H1 (cell line): ENCODE measurements at regions not wholly inside any gene's neighbourhood (a gene's known extent, or its start where the extent isn't known, plus 50 kb on each side); places are given as distances from the start of the nearest gene placed in this dataset.

Source experiments
- CTCF ChIA-PET: fragments of 300-600 bp; sonication (Branson Sonifier 250); formaldehyde crosslinking; loops from one replicate; lab custom pipeline; 2021; ENCODE audit not compliant: partially characterized antibody; lab: Charles Lee
- POLR2A ChIA-PET: fragments of 300-600 bp; sonication (Branson Sonifier 250); formaldehyde crosslinking; loops from one replicate; lab custom pipeline; 2021; ENCODE audit warnings: inconsistent platforms; ENCODE audit not compliant: partially characterized antibody; lab: Charles Lee
- DNase-seq, 2 experiments: peaks; one replicate each; pipeline versions ENCODE4 v3.0.0 to v3.0.0-alpha.2; 2010 to 2022; ENCODE audit warnings: low spot score in 2 of 2, low read depth in 1 of 2, mixed read lengths in 1 of 2
- FAIRE-seq: peaks from 2 replicates; lab custom pipeline; 2011; peaks lifted over from hg19 to GRCh38; lab: Jason Lieb, UNC
- H2AFZ ChIP-seq: 2 replicates; pipeline ENCODE4 v1.8.1; 2012; ENCODE audit warnings: low read length, inconsistent platforms
- H2AK5ac ChIP-seq: 2 replicates; pipeline ENCODE4 v1.6.1; 2013; ENCODE audit warnings: low read depth, low read length
- H2BK120ac ChIP-seq: replicated peaks from 2 replicates; pipeline ENCODE3; 2013; ENCODE audit warnings: low read depth, low read length, inconsistent platforms
- H2BK12ac ChIP-seq: 2 replicates; pipeline ENCODE4 v1.6.1; 2013; ENCODE audit warnings: low read depth, low read length
- H2BK15ac ChIP-seq: 2 replicates; pipeline ENCODE4 v1.6.1; 2013; ENCODE audit warnings: low read length
- H2BK20ac ChIP-seq: 2 replicates; pipeline ENCODE4 v1.6.1; 2013; ENCODE audit warnings: low read length
- H2BK5ac ChIP-seq: 2 replicates; pipeline ENCODE4 v1.6.1; 2013; ENCODE audit warnings: low read depth, low read length
- H3K14ac ChIP-seq: 2 replicates; pipeline ENCODE4 v1.6.1; 2013; ENCODE audit warnings: inconsistent platforms; ENCODE audit not compliant: insufficient read length
- H3K18ac ChIP-seq: 2 replicates; pipeline ENCODE4 v1.6.1; 2013; ENCODE audit warnings: low read length; ENCODE audit errors: extremely low read depth
- H3K23ac ChIP-seq: 2 replicates; pipeline ENCODE4 v1.6.1; 2013; ENCODE audit warnings: inconsistent platforms; ENCODE audit not compliant: insufficient read length
- H3K23me2 ChIP-seq: 2 replicates; pipeline ENCODE4 v1.6.1; 2013; ENCODE audit warnings: low read depth, low read length
- H3K27ac ChIP-seq: 2 replicates; pipeline ENCODE4 v1.6.1; 2011; ENCODE audit warnings: low read depth, low read length, inconsistent platforms
- H3K27me3 ChIP-seq, 4 experiments: replicated peaks in 1 of 4; 1 replicate in 1 of 4; 2 replicates in 3 of 4; pipeline versions ENCODE4 v1.6.1 to v1.8.1; 2011 to 2013; ENCODE audit warnings: low read length in 3 of 4, mild to moderate bottlenecking in 3 of 4, inconsistent platforms in 2 of 4, mixed read lengths in 2 of 4, moderate library complexity in 1 of 4; ENCODE audit not compliant: control insufficient read depth in 3 of 4, insufficient read depth in 3 of 4; ENCODE audit errors: extremely low read depth in 1 of 4
- H3K36me3 ChIP-seq, 4 experiments: 2 replicates each; pipeline versions ENCODE4 v1.6.1 to v1.8.1; 2011 to 2013; ENCODE audit warnings: mild to moderate bottlenecking in 4 of 4, low read length in 3 of 4, moderate library complexity in 2 of 4, control low read depth in 1 of 4, inconsistent platforms in 1 of 4; ENCODE audit not compliant: insufficient read depth in 4 of 4, control insufficient read depth in 2 of 4
- H3K4ac ChIP-seq: replicated peaks from 2 replicates; pipeline ENCODE3; 2013; ENCODE audit warnings: low read length, low read depth, mixed read lengths, inconsistent platforms; ENCODE audit not compliant: insufficient read length
- H3K4me1 ChIP-seq, 4 experiments: replicated peaks in 1 of 4; 1 replicate in 1 of 4; 2 replicates in 3 of 4; pipeline versions ENCODE4 v1.6.1 to v1.8.1; 2011 to 2013; ENCODE audit warnings: low read length in 3 of 4, inconsistent platforms in 2 of 4, mixed read lengths in 1 of 4; ENCODE audit not compliant: insufficient read depth in 4 of 4, control insufficient read depth in 3 of 4
- H3K4me2 ChIP-seq, 2 experiments: 2 replicates each; pipeline versions ENCODE4 v1.6.1 to v1.8.1; 2011 to 2013; ENCODE audit warnings: low read depth in 2 of 2, low read length in 2 of 2, control low read depth in 1 of 2, inconsistent platforms in 1 of 2, mild to moderate bottlenecking in 1 of 2; ENCODE audit not compliant: insufficient read depth in 1 of 2
- H3K4me3 ChIP-seq, 4 experiments: fragments of 200-600, 300-600 bp in 1 of 4; sonication (generic), shearing (Covaris generic), sonication (Bioruptor Twin) in 1 of 4; 2 replicates each; pipeline versions ENCODE4 v1.5.1 to v1.8.1; 2011 to 2016; ENCODE audit warnings: low read length in 4 of 4, low read depth in 3 of 4, control low read depth in 2 of 4, inconsistent platforms in 2 of 4, mild to moderate bottlenecking in 2 of 4, mixed read lengths in 1 of 4, moderate library complexity in 1 of 4; ENCODE audit not compliant: insufficient read depth in 2 of 4; ENCODE audit errors: extremely low read depth in 1 of 4
- H3K56ac ChIP-seq: replicated peaks from 2 replicates; pipeline ENCODE3; 2013; ENCODE audit warnings: low read depth, mild to moderate bottlenecking, mixed read lengths, low read length, inconsistent platforms; ENCODE audit not compliant: insufficient read length
- H3K79me1 ChIP-seq: 2 replicates; pipeline ENCODE4 v1.6.1; 2013; ENCODE audit warnings: low read depth, low read length, control low read depth
- H3K79me2 ChIP-seq, 2 experiments: 2 replicates each; pipeline versions ENCODE4 v1.6.1 to v1.8.1; 2012 to 2013; ENCODE audit warnings: low read length in 2 of 2, mild to moderate bottlenecking in 2 of 2, inconsistent platforms in 1 of 2; ENCODE audit not compliant: insufficient read depth in 2 of 2, control insufficient read depth in 1 of 2
- H3K9ac ChIP-seq, 4 experiments: replicated peaks in 1 of 4; 1 replicate in 1 of 4; 2 replicates in 3 of 4; pipeline versions ENCODE4 v1.6.1 to v1.8.1; 2011 to 2013; ENCODE audit warnings: low read depth in 3 of 4, low read length in 3 of 4, control low read depth in 2 of 4, mild to moderate bottlenecking in 2 of 4, moderate library complexity in 2 of 4, inconsistent platforms in 1 of 4; ENCODE audit errors: extremely low read depth in 1 of 4
- H3K9me3 ChIP-seq, 2 experiments: 2 replicates each; pipeline versions ENCODE4 v1.6.1 to v1.8.1; 2012 to 2013; ENCODE audit warnings: mild to moderate bottlenecking in 2 of 2, moderate library complexity in 2 of 2, control low read depth in 1 of 2, inconsistent platforms in 1 of 2, low read depth in 1 of 2, low read length in 1 of 2, mixed read lengths in 1 of 2; ENCODE audit not compliant: insufficient read depth in 2 of 2
- H4K20me1 ChIP-seq, 2 experiments: replicated peaks in 1 of 2; 2 replicates each; pipeline versions ENCODE3 to v1.8.1; 2011 to 2013; ENCODE audit warnings: inconsistent platforms in 2 of 2, low read length in 2 of 2, mild to moderate bottlenecking in 1 of 2; ENCODE audit not compliant: insufficient read depth in 2 of 2, control insufficient read depth in 1 of 2
- H4K5ac ChIP-seq: 2 replicates; pipeline ENCODE4 v1.6.1; 2013; ENCODE audit warnings: low read length, low read depth, mixed read lengths, inconsistent platforms; ENCODE audit not compliant: insufficient read length
- H4K8ac ChIP-seq: 2 replicates; pipeline ENCODE4 v1.8.0; 2013; ENCODE audit warnings: mild to moderate bottlenecking, moderate library complexity, low read length, inconsistent platforms; ENCODE audit not compliant: insufficient read depth; ENCODE audit errors: extremely low read depth
- H4K91ac ChIP-seq: replicated peaks from 2 replicates; pipeline ENCODE3; 2013; ENCODE audit warnings: low read length, mixed read lengths, inconsistent platforms; ENCODE audit not compliant: insufficient read length
- CHD2 ChIP-seq: IDR thresholded peaks from 2 replicates; pipeline ENCODE4 v1.6.1; 2012; ENCODE audit warnings: low read length, improper control_type of control experiment
- CREB1 ChIP-seq: IDR thresholded peaks from 2 replicates; pipeline ENCODE4 v1.6.1; 2012; ENCODE audit warnings: inconsistent platforms
- CTBP2 ChIP-seq: IDR thresholded peaks from 2 replicates; pipeline ENCODE4 v1.7.0; 2011; ENCODE audit warnings: borderline replicate concordance, mild to moderate bottlenecking, moderate library complexity, mixed read lengths, low read length; ENCODE audit not compliant: insufficient read depth, insufficient read length
- EGR1 ChIP-seq: IDR thresholded peaks from 2 replicates; pipeline ENCODE4 v1.6.1; 2011; ENCODE audit warnings: low read depth, low read length, borderline replicate concordance
- HDAC6 ChIP-seq: IDR thresholded peaks from one replicate; pipeline ENCODE4 v1.7.1; 2012; ENCODE audit warnings: low read depth, mild to moderate bottlenecking, inconsistent platforms, low read length, moderate library complexity
- KDM4A ChIP-seq: IDR thresholded peaks from one replicate; pipeline ENCODE4 v1.7.1; 2012; ENCODE audit warnings: low read depth, mild to moderate bottlenecking, moderate library complexity, low read length, inconsistent platforms; ENCODE audit not compliant: severe bottlenecking
- NANOG ChIP-seq: IDR thresholded peaks from 2 replicates; pipeline ENCODE4 v1.6.1; 2011; ENCODE audit warnings: low read length, low read depth, mild to moderate bottlenecking, inconsistent platforms; ENCODE audit not compliant: insufficient read depth, poor library complexity, severe bottlenecking
- POLR2AphosphoS5 ChIP-seq: IDR thresholded peaks from 2 replicates; pipeline ENCODE4 v1.6.1; 2011; ENCODE audit warnings: low read depth, low read length
- RAD21 ChIP-seq, 2 experiments: IDR thresholded peaks in 1 of 2; conservative IDR thresholded peaks in 1 of 2; 2 replicates each; pipeline ENCODE4 v1.6.1; 2011; ENCODE audit warnings: low read depth in 2 of 2, low read length in 2 of 2, improper control_type of control experiment in 1 of 2, inconsistent platforms in 1 of 2, mild to moderate bottlenecking in 1 of 2, moderate library complexity in 1 of 2
- SP2 ChIP-seq: IDR thresholded peaks from 2 replicates; pipeline ENCODE4 v1.6.1; 2012; ENCODE audit warnings: mild to moderate bottlenecking, low read length, inconsistent platforms
- SRF ChIP-seq: IDR thresholded peaks from 2 replicates; pipeline ENCODE4 v1.6.1; 2011; ENCODE audit warnings: mild to moderate bottlenecking, low read depth, low read length, moderate library complexity
- TBP ChIP-seq: IDR thresholded peaks from 2 replicates; pipeline ENCODE4 v1.6.1; 2011; ENCODE audit warnings: low read depth, low read length, improper control_type of control experiment
- WGBS, 2 experiments: shearing (Covaris generic) in 1 of 2; methylation state at CpG; one replicate each; pipeline versions ENCODE4 v1.1.6 to v1.1.7; 2013 to 2015; ENCODE audit warnings: low lambda C conversion rate in 2 of 2, mixed read lengths in 2 of 2, inconsistent platforms in 1 of 2, low coverage in 1 of 2, missing lambda C conversion rate in 1 of 2; ENCODE audit not compliant: insufficient replicate concordance in 2 of 2, insufficient coverage in 1 of 2, insufficient read length in 1 of 2; ENCODE audit errors: extremely low coverage in 1 of 2, missing lambda C conversion rate in 1 of 2; 5-methylcytosine and 5-hydroxymethylcytosine counted together
- TF ChIP-seq, protein P1 (sequence below): IDR thresholded peaks from 2 replicates; pipeline ENCODE4 v1.6.1; 2011; ENCODE audit warnings: low read length, improper control_type of control experiment
- TF ChIP-seq, protein P2 (sequence below): IDR thresholded peaks from 2 replicates; pipeline ENCODE4 v1.6.1; 2011; ENCODE audit warnings: low read depth, mild to moderate bottlenecking, low read length; ENCODE audit not compliant: insufficient read depth

DNA sequence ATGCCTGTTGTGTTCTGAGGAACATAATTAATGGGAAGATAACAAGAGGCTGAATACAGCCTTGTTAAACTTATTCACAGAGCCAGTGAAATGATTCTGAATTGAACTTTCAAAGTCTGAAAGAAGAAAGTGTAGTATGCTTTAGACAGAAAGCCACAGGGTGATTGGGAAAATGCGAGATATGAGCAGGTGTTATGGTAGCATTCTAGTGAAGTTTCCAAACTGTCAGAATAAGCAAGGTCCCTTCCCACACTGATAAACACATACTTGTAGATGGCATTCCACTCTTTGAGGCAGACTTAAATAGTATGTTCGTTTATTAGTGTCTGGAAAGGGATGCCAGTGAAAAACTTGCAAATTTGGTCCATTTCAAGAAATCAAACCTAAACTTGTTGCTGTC lies 70.5 kb upstream of the ITPRID2 start:
- H4K8ac ChIP-seq: no peak overlapping the region
- no peak overlapping the region for H3K14ac ChIP-seq
- H4K20me1 ChIP-seq: no peaks in the 10 kb centered on the region
- H3K27ac ChIP-seq: no peak overlapping the region
- H3K79me1 ChIP-seq: no peaks in the 10 kb centered on the region
- no peak overlapping the region for H3K56ac ChIP-seq
- no peak overlapping the region for H3K4me2 ChIP-seq
- H2BK5ac ChIP-seq: no peak overlapping the region
- H2AFZ ChIP-seq: no peak overlapping the region
- H3K36me3 ChIP-seq: no peaks in the 10 kb centered on the region
- no peaks in the 10 kb centered on the region for H3K23me2 ChIP-seq
- no peak overlapping the region for H2BK120ac ChIP-seq
- no peak overlapping the region for H3K4ac ChIP-seq
- H2BK15ac ChIP-seq: no peak overlapping the region
- H4K91ac ChIP-seq: no peak overlapping the region
- no peak overlapping the region for H3K9ac ChIP-seq
- H3K4me1 ChIP-seq: no peaks in the 10 kb centered on the region
- H3K9me3 ChIP-seq: no peaks in the 10 kb centered on the region
- H3K18ac ChIP-seq: no peak overlapping the region
- no peak overlapping the region for H2BK12ac ChIP-seq
- DNase-seq: no peak
- WGBS, 2 experiments: 98% methylated on average over 2 of the region's 2 CpGs; no CpG with 5 or more reads in 1 of the 2 experiments
- TF ChIP-seq KDM4A (no peak), CTBP2 (no peak), SP2 (no peak), RAD21 (IDR thresholded peaks at IDR 0.05 in 1 of 2, conservative IDR thresholded peaks at IDR 0.05 in 1 of 2; ENCODE audit: low read depth in 2 of 2, low read length in 2 of 2) (no peak), POLR2AphosphoS5 (no peak), TBP (no peak), CREB1 (no peak), HDAC6 (no peak), EGR1 (no peak), NANOG (no peak), SRF (no peak), CHD2 (no peak)
- TF ChIP-seq, protein P1, sequence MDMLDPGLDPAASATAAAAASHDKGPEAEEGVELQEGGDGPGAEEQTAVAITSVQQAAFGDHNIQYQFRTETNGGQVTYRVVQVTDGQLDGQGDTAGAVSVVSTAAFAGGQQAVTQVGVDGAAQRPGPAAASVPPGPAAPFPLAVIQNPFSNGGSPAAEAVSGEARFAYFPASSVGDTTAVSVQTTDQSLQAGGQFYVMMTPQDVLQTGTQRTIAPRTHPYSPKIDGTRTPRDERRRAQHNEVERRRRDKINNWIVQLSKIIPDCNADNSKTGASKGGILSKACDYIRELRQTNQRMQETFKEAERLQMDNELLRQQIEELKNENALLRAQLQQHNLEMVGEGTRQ: no peak
- TF ChIP-seq, protein P2, sequence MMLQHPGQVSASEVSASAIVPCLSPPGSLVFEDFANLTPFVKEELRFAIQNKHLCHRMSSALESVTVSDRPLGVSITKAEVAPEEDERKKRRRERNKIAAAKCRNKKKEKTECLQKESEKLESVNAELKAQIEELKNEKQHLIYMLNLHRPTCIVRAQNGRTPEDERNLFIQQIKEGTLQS: no peak
- no peaks in the 10 kb centered on the region for H3K79me2 ChIP-seq
- H3K27me3 ChIP-seq: no peaks in the 10 kb centered on the region
- POLR2A ChIA-PET: no interaction called here
- CTCF ChIA-PET: interaction anchor here (0.9 to 1.0 kb wide), 3 partner anchors 10 to 83 kb away, joined by 3 to 5 read pairs (median 4); no protein-coding TSS in a partner anchor
- no peak overlapping the region for H4K5ac ChIP-seq
- H3K4me3 ChIP-seq: no peak overlapping the region
- H3K23ac ChIP-seq: no peak overlapping the region
- no peak overlapping the region for H2BK20ac ChIP-seq
- no peak for FAIRE-seq
- H2AK5ac ChIP-seq: no peak overlapping the region
